WTC11 (cell line): ENCODE measurements at regions not wholly inside any gene's neighbourhood (a gene's known extent, or its start where the extent isn't known, plus 50 kb on each side); places are given as distances from the start of the nearest gene placed in this dataset.

Source experiments
- ATAC-seq: fragments of 200-7000 bp; cut with Tn5 transposase; 2 replicates; pipeline ENCODE4 v1.10.0; 2021; ENCODE audit warnings: mild to moderate bottlenecking, moderate library complexity
- CTCF ChIA-PET: fragments of 300-600 bp; sonication (Branson Sonifier 250); formaldehyde crosslinking; loops from one replicate; lab custom pipeline; 2021; ENCODE audit warnings: antibody characterized with exemption; lab: Charles Lee
- POLR2A ChIA-PET: fragments of 350-600 bp; sonication (Branson Sonifier 250); formaldehyde crosslinking; loops from one replicate; lab custom pipeline; 2021; ENCODE audit warnings: antibody characterized with exemption; lab: Charles Lee
- DNase-seq: peaks from one replicate; pipeline ENCODE4 v3.0.0; 2021; ENCODE audit warnings: low spot score
- H3K27ac Mint-ChIP-seq: 2 replicates; pipeline ENCODE4 v1.8.0; 2021; ENCODE audit warnings: mixed read lengths
- H3K27me3 Mint-ChIP-seq: 2 replicates; pipeline ENCODE4 v1.8.0; 2021; ENCODE audit warnings: low read depth, mild to moderate bottlenecking, moderate library complexity, mixed read lengths
- H3K36me3 Mint-ChIP-seq: 2 replicates; pipeline ENCODE4 v1.8.0; 2021; ENCODE audit warnings: mixed read lengths
- H3K4me1 Mint-ChIP-seq: 2 replicates; pipeline ENCODE4 v1.8.0; 2022; ENCODE audit warnings: mixed read lengths
- H3K4me3 Mint-ChIP-seq: 2 replicates; pipeline ENCODE4 v1.8.0; 2021; ENCODE audit warnings: mild to moderate bottlenecking, moderate library complexity, mixed read lengths
- H3K9me3 Mint-ChIP-seq: 2 replicates; pipeline ENCODE4 v1.8.0; 2021; ENCODE audit warnings: mixed read lengths
- CBFB ChIP-seq: sonication (generic); formaldehyde crosslinking; IDR thresholded peaks from 2 replicates; pipeline ENCODE4 v1.8.1; 2022; ENCODE audit warnings: mild to moderate bottlenecking, low read depth, missing genetic modification reagents
- ELF4 ChIP-seq: sonication (generic); formaldehyde crosslinking; IDR thresholded peaks from 2 replicates; pipeline ENCODE4 v1.8.1; 2022; ENCODE audit warnings: low read depth, mild to moderate bottlenecking, moderate library complexity, missing genetic modification reagents
- EMX1 ChIP-seq: fragments of 250-450 bp; sonication (Bioruptor Pico); IDR thresholded peaks from 2 replicates; pipeline ENCODE4 v1.8.0; 2021; ENCODE audit warnings: mild to moderate bottlenecking
- ETV6 ChIP-seq: sonication (generic); formaldehyde crosslinking; IDR thresholded peaks from 2 replicates; pipeline ENCODE4 v1.8.1; 2022; ENCODE audit warnings: mild to moderate bottlenecking, missing genetic modification reagents
- IRF2 ChIP-seq: sonication (generic); formaldehyde crosslinking; IDR thresholded peaks from 2 replicates; pipeline ENCODE4 v1.8.0; 2022; ENCODE audit warnings: low read depth, missing genetic modification reagents, borderline replicate concordance
- JUN ChIP-seq: sonication (generic); formaldehyde crosslinking; IDR thresholded peaks from 2 replicates; pipeline ENCODE4 v1.8.0; 2023; ENCODE audit warnings: mild to moderate bottlenecking, missing genetic modification reagents
- NFE2L1 ChIP-seq: sonication (generic); formaldehyde crosslinking; IDR thresholded peaks from 2 replicates; pipeline ENCODE4 v1.8.1; 2023; ENCODE audit warnings: missing genetic modification reagents
- NFYB ChIP-seq: sonication (generic); formaldehyde crosslinking; conservative IDR thresholded peaks from 2 replicates; pipeline ENCODE4 v1.8.0; 2022; ENCODE audit warnings: low read depth, missing genetic modification reagents
- OVOL2 ChIP-seq: fragments of 250-450 bp; sonication (Bioruptor Pico); IDR thresholded peaks from 2 replicates; pipeline ENCODE4 v1.9.0; 2021; ENCODE audit warnings: mild to moderate bottlenecking, borderline replicate concordance
- SMAD4 ChIP-seq: sonication (generic); formaldehyde crosslinking; IDR thresholded peaks from 2 replicates; pipeline ENCODE4 v1.8.0; 2022; ENCODE audit warnings: mild to moderate bottlenecking, missing genetic modification reagents
- TCF7 ChIP-seq: sonication (generic); formaldehyde crosslinking; IDR thresholded peaks from 2 replicates; pipeline ENCODE4 v1.8.0; 2022; ENCODE audit warnings: mild to moderate bottlenecking, low read depth, missing genetic modification reagents, moderate library complexity
- TEAD1 ChIP-seq: sonication (generic); formaldehyde crosslinking; IDR thresholded peaks from 2 replicates; pipeline ENCODE4 v1.8.0; 2022; ENCODE audit warnings: mild to moderate bottlenecking, missing genetic modification reagents
- ZNF121 ChIP-seq: sonication (generic); formaldehyde crosslinking; IDR thresholded peaks from 2 replicates; pipeline ENCODE4 v1.8.0; 2023; ENCODE audit warnings: missing genetic modification reagents
- ZNF263 ChIP-seq: sonication (generic); formaldehyde crosslinking; IDR thresholded peaks from 2 replicates; pipeline ENCODE4 v1.8.1; 2022; ENCODE audit warnings: low read depth, mild to moderate bottlenecking, moderate library complexity, missing genetic modification reagents
- TF ChIP-seq, protein P1 (sequence below): sonication (generic); formaldehyde crosslinking; IDR thresholded peaks from 2 replicates; pipeline ENCODE4 v1.8.0; 2022; ENCODE audit warnings: missing genetic modification reagents
- TF ChIP-seq, protein P2 (sequence below): fragments of 250-450 bp; sonication (Bioruptor Pico); IDR thresholded peaks from 2 replicates; pipeline ENCODE4 v1.9.0; 2021; ENCODE audit warnings: mild to moderate bottlenecking
- TF ChIP-seq, protein P3 (sequence below): fragments of 250-450 bp; sonication (Bioruptor Pico); IDR thresholded peaks from 2 replicates; pipeline ENCODE4 v1.9.0; 2021; ENCODE audit warnings: mild to moderate bottlenecking
- TF ChIP-seq, protein P4 (sequence below): sonication (generic); formaldehyde crosslinking; IDR thresholded peaks from 2 replicates; pipeline ENCODE4 v1.8.1; 2022; ENCODE audit warnings: low read depth, mild to moderate bottlenecking, moderate library complexity, missing genetic modification reagents, borderline replicate concordance
- TF ChIP-seq, protein P5 (sequence below): sonication (generic); formaldehyde crosslinking; IDR thresholded peaks from 2 replicates; pipeline ENCODE4 v1.8.1; 2023; ENCODE audit warnings: mild to moderate bottlenecking, missing genetic modification reagents, borderline replicate concordance

DNA sequence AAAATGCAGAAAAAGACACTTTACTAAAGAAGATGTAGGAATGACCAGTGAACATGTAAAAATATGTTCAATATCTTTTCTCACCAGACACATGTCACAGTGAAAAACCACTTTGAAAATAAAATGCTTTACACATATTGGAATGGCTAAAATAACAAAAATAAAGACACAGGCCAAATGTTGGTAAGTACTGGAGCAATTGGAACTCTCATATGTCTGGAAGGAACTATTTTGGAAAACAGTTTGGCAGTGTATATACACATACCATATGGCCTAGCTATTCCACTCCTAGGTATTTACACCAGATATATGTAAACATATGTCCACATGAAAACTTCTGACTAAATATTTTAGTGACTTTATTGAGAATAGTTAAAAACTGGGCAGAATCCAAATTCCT, 927.2 kb downstream of the BRINP3 start:
- ATAC-seq (no peak), DNase-seq (no peak)
- Mint-ChIP-seq H3K4me3 (no peak overlapping the region), H3K27me3 (no peaks in the 10 kb centered on the region), H3K9me3 (no peaks in the 10 kb centered on the region), H3K27ac (no peak overlapping the region), H3K4me1 (no peaks in the 10 kb centered on the region), H3K36me3 (no peaks in the 10 kb centered on the region)
- TF ChIP-seq TEAD1 (CRISPR knock-in tag) (no peak), TCF7 (CRISPR knock-in tag) (no peak), EMX1 (no peak), NFE2L1 (CRISPR knock-in tag) (no peak), ELF4 (no peak), NFYB (CRISPR knock-in tag) (no peak), ZNF121 (CRISPR knock-in tag) (no peak), CBFB (no peak), SMAD4 (no peak), ZNF263 (CRISPR knock-in tag) (no peak), JUN (no peak), ETV6 (no peak), OVOL2 (CRISPR knock-in tag) (no peak), IRF2 (no peak)
- TF ChIP-seq, protein P1, sequence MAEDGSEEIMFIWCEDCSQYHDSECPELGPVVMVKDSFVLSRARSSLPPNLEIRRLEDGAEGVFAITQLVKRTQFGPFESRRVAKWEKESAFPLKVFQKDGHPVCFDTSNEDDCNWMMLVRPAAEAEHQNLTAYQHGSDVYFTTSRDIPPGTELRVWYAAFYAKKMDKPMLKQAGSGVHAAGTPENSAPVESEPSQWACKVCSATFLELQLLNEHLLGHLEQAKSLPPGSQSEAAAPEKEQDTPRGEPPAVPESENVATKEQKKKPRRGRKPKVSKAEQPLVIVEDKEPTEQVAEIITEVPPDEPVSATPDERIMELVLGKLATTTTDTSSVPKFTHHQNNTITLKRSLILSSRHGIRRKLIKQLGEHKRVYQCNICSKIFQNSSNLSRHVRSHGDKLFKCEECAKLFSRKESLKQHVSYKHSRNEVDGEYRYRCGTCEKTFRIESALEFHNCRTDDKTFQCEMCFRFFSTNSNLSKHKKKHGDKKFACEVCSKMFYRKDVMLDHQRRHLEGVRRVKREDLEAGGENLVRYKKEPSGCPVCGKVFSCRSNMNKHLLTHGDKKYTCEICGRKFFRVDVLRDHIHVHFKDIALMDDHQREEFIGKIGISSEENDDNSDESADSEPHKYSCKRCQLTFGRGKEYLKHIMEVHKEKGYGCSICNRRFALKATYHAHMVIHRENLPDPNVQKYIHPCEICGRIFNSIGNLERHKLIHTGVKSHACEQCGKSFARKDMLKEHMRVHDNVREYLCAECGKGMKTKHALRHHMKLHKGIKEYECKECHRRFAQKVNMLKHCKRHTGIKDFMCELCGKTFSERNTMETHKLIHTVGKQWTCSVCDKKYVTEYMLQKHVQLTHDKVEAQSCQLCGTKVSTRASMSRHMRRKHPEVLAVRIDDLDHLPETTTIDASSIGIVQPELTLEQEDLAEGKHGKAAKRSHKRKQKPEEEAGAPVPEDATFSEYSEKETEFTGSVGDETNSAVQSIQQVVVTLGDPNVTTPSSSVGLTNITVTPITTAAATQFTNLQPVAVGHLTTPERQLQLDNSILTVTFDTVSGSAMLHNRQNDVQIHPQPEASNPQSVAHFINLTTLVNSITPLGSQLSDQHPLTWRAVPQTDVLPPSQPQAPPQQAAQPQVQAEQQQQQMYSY (CRISPR knock-in tag), result no peak
- TF ChIP-seq, protein P2, sequence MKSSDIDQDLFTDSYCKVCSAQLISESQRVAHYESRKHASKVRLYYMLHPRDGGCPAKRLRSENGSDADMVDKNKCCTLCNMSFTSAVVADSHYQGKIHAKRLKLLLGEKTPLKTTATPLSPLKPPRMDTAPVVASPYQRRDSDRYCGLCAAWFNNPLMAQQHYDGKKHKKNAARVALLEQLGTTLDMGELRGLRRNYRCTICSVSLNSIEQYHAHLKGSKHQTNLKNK (CRISPR knock-in tag), result no peak
- TF ChIP-seq, protein P3, sequence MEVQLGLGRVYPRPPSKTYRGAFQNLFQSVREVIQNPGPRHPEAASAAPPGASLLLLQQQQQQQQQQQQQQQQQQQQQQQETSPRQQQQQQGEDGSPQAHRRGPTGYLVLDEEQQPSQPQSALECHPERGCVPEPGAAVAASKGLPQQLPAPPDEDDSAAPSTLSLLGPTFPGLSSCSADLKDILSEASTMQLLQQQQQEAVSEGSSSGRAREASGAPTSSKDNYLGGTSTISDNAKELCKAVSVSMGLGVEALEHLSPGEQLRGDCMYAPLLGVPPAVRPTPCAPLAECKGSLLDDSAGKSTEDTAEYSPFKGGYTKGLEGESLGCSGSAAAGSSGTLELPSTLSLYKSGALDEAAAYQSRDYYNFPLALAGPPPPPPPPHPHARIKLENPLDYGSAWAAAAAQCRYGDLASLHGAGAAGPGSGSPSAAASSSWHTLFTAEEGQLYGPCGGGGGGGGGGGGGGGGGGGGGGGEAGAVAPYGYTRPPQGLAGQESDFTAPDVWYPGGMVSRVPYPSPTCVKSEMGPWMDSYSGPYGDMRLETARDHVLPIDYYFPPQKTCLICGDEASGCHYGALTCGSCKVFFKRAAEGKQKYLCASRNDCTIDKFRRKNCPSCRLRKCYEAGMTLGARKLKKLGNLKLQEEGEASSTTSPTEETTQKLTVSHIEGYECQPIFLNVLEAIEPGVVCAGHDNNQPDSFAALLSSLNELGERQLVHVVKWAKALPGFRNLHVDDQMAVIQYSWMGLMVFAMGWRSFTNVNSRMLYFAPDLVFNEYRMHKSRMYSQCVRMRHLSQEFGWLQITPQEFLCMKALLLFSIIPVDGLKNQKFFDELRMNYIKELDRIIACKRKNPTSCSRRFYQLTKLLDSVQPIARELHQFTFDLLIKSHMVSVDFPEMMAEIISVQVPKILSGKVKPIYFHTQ, result no peak
- TF ChIP-seq, protein P4, sequence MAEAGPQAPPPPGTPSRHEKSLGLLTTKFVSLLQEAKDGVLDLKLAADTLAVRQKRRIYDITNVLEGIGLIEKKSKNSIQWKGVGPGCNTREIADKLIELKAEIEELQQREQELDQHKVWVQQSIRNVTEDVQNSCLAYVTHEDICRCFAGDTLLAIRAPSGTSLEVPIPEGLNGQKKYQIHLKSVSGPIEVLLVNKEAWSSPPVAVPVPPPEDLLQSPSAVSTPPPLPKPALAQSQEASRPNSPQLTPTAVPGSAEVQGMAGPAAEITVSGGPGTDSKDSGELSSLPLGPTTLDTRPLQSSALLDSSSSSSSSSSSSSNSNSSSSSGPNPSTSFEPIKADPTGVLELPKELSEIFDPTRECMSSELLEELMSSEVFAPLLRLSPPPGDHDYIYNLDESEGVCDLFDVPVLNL (CRISPR knock-in tag), result no peak
- TF ChIP-seq, protein P5, sequence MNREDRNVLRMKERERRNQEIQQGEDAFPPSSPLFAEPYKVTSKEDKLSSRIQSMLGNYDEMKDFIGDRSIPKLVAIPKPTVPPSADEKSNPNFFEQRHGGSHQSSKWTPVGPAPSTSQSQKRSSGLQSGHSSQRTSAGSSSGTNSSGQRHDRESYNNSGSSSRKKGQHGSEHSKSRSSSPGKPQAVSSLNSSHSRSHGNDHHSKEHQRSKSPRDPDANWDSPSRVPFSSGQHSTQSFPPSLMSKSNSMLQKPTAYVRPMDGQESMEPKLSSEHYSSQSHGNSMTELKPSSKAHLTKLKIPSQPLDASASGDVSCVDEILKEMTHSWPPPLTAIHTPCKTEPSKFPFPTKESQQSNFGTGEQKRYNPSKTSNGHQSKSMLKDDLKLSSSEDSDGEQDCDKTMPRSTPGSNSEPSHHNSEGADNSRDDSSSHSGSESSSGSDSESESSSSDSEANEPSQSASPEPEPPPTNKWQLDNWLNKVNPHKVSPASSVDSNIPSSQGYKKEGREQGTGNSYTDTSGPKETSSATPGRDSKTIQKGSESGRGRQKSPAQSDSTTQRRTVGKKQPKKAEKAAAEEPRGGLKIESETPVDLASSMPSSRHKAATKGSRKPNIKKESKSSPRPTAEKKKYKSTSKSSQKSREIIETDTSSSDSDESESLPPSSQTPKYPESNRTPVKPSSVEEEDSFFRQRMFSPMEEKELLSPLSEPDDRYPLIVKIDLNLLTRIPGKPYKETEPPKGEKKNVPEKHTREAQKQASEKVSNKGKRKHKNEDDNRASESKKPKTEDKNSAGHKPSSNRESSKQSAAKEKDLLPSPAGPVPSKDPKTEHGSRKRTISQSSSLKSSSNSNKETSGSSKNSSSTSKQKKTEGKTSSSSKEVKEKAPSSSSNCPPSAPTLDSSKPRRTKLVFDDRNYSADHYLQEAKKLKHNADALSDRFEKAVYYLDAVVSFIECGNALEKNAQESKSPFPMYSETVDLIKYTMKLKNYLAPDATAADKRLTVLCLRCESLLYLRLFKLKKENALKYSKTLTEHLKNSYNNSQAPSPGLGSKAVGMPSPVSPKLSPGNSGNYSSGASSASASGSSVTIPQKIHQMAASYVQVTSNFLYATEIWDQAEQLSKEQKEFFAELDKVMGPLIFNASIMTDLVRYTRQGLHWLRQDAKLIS, result no peak
- ChIA-PET POLR2A (no interaction called here), CTCF (interaction anchor here (0.6 kb wide), 1 partner anchor 13 kb away, joined by 3 read pairs; no protein-coding TSS in a partner anchor)
